HEK293T (cell line): ENCODE measurements at regions not wholly inside any gene's neighbourhood (a gene's known extent, or its start where the extent isn't known, plus 50 kb on each side); places are given as distances from the start of the nearest gene placed in this dataset.

Experiments used
- BHLHE40 ChIP-seq: fragments of 450-650 bp; IDR thresholded peaks from 2 replicates; pipeline ENCODE4 v1.6.1; 2016; ENCODE audit warnings: mild to moderate bottlenecking, moderate library complexity, borderline replicate concordance
- SP1 ChIP-seq: fragments of 450-650 bp; IDR thresholded peaks from 2 replicates; pipeline ENCODE4 v1.6.1; 2017
- TARDBP ChIP-seq: fragments of 450-650 bp; IDR thresholded peaks from 2 replicates; pipeline ENCODE4 v1.6.1; 2016

DNA sequence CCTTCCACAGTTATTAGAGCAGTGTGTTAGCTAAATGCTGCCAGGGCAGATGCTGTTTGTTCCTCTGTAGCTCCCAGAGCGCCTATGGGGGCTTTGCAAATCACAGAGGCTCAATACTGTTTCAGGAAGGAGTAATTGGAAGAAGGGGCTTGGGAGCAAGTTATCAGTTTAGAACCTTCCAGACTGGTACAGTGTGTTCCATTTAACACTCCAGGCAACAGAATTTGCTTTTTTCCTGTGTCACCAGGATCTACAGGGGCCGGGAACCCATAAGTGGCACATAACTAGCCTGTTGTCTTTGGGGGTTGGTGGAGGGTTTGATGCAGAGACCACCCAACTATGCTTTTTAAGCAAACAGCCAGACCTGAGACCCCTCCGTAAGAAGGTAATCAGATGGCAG, 307.3 kb upstream of the KCNN2 start:
- TF ChIP-seq TARDBP (no peak), BHLHE40 (no peak), SP1 (no peak)
